HCEC 1CT (cell line): ENCODE measurements at regions not wholly inside any gene's neighbourhood (a gene's known extent, or its start where the extent isn't known, plus 50 kb on each side); places are given as distances from the start of the nearest gene placed in this dataset.
A peak's percentile ranks its signal among the peaks of the same experiment; 100 is the strongest.

Experiments used
- DNase-seq: peaks from one replicate; pipeline ENCODE4 v3.0.0-alpha.2; 2017

DNA sequence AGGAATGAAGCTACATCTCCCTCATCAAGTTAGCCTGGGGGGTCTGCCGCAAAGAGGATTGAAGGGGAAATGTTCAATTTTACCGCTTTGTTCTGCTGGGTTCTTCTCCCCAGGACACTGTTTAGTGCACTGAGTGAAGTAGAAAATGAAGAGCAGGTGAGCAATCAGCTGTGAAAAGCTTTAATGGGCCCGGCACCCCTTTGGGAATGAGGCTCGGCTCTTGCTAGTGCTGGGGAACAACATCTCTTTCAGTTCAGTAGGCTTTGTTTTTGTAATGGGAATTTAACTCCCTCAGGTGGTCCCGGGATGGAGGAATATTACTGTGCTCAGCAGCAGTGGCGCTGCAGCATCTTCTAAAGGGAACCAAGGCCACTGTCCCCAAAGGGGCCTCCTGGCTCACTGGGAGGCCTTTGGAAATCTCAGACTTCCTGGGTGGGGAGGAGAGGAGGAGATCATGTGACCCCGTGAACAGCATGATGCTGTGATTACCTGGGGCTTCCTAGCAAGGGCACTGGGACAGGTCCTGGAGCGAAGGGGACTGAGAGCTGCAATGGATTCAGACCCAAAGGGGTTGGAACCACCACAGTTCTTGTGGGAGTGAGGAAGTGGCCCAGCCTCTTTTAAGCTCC, 85.2 kb upstream of the MAX start:
- no peak for DNase-seq

DNA sequence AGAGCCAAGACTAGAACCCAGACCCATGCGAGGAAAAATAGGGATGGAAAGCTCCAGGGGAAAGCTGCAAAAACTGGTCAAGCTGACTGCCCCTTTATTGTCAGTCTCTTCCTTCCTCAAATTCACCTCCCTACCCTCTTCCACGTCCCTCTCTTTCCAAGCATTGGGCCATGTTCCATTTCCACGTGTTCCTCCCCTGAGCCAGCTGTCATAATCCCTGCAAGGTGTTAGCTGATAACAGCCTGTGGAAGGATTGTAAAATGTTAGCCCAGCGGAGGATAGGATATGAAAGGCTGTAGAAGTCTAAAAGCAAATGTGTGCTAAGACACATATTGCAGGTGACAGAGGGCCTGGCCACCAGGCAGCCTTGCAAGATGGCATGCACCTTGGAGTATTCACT, 88.0 kb upstream of the MAX start:
- DNase-seq: no peak

DNA sequence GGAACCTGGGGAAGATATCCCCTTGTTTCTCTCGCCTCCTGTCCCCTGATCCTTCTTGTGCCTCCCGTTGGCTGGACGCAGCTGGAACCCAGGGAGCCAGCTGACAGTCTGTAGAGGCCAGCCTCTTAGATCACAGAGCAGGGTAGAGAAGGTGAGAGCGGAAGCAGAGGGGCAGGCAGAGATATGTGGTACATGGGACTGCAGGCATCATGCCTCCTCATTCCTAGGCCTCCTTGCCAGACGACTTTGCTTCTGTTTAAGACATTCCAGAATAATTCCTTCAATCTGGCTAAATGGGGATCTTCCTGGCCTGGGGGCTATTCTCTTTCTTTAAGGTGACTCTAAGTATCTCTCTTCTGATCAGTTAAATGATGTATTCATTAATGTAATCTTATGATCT, 89.4 kb upstream of the MAX start:
- DNase-seq: no peak

DNA sequence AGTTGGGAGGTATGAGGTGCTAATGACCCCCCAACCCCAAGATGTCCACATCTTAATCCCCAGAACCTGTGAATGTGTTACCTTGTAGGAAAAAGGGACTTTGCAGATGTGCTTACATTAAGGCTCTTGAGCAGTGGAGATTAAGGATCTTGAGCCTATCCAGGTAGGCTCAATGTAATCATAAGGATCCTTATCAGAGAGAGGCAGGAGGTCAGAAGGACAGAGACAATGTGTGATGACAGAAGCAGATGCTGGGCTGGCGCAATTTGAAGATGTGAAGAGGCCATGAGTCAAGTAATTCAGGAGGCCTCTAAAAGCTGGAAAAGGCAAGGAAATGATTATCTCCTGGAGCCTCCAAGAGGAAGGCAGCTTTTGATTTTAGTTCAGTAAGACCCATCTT, 90.4 kb upstream of the MAX start:
- no peak for DNase-seq

DNA sequence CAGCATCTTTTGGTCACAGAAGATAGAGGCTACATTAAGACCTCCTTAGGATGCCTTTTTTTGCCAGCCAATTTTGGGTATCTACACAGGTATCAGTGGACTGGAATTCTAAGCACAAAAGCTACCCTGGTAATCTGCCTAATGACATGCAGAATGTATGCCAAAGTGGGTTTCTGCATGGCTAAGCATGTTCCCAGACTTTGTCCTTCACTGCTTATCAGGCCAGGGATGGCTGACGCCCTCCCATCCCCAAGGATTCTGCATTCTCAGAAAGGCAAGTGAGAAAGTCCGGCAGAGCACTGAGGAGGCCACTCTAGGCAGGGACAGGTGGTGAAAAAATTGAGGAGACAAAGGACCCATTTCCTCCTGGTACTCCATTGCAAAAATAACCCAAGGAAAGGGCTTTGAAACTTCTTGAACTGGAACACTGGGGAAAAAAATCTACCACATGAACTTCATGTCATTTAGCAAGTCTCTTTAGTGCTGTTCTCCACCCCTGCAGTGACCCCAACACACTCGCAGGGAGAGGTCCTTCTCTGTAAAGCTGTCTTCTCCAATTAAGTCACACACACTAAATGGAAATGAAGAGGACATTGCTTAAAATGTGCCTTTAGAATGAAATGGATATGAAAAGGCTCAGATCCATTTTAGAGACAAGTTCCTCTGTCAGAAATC, 91.7 kb upstream of the MAX start:
- no peak for DNase-seq

DNA sequence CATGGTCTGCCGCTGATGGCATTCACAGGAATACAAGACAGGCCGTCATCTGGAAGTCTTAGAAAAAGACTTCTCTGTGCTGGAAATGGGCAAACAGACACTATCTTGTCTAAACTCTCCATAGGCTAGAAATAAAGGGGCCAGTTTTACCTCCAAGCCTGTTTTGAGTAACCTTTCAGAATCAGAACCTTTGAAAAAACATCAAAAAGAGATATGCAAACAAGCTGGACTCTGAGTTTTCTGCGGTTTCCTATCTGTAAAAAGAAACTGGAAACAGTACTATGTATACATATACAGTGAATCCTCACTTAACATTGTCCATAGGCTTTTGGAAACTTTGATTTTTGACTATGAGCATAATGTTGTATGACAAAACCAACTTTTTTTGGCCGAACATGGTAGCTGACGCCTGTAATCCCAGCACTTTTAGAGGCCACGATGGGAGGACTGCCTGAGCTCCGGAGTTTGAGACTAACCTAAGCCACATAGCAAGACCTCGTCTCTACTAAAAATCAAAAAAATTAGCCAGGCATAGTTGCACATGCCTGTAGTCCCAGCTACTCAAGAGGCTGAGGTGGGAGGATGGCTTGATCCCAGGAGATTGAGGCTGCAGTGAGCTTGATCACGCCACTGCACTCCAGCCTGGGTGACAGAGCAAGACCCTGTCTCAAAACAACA, 92.9 kb upstream of the MAX start:
- no peak for DNase-seq

DNA sequence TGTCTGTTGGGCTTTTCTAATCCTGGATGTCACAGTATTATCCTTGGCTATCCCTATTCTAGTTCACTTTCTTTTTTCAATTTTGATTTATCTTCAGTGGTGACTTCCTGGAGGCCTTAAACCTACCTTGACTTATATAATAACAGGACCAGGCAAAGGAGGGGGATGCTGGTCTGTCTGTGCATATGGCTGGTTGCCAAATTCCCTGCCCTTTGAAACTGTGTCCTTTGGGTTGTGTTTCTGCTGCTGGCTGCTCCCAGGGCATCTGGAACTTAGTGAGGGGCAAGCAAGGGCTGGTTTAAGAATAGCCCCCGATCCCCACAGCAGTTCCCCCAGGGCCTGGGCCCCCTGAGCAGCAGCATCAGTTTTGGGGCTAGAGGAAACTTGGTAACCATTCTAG, 96.0 kb upstream of the MAX start:
- DNase-seq: no peak

DNA sequence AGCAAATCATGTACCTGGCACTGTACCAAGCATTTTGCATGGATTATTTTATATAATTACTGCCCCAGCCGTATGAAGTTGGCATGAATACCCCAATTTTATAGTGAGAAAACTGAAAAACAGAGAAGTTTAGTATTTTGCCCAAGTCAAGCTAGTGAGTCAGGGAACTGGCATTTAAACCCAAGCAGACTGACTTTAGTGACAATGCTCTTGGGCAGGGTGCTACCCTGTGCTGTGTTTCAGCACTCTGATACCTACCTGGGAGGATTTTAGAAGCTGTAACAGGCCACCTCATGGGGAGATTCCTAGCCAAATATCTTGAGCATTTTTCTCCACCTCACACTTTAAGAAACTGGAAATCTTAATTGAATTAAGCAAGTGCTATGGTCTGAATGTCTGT, 98.1 kb upstream of the MAX start:
- no peak for DNase-seq

DNA sequence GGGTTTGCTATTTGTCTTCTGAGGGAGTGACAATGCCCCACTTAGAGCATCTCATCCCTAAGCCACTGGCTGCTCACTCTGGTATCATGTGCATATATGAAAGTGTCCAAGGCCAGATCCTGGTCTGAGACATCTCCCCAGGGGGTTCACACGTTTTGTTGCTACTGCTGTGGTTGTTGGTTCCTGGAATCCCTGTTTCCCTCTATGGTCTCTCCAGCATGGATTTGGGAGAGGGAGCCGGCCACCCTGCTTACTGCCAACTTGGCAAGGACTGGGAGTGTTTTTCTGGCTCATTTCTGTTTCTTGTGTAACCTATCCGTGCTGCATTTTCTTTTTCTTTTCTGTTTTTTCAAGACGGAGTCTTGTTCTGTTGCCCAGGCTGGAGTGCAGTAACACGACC, 101.3 kb upstream of the MAX start:
- DNase-seq: no peak

DNA sequence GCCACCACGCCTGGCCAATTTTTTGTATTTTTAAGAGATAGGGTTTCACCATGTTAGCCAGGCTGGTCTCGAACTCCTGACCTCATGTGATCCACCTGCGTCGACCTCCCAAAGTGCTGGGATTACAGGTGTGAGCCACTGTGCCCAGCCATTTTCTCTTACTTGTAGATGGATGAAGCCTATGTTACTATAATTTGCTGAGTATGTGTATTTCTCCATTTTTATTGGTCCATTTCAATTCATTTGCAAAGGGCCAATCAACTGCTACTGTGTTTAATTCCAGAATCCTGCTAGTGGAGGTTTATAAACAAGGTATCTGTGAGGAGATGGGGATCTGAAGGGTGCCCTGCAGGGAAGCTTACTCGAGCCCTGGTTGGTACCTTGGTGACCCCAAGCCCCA, 101.7 kb upstream of the MAX start:
- DNase-seq: no peak

DNA sequence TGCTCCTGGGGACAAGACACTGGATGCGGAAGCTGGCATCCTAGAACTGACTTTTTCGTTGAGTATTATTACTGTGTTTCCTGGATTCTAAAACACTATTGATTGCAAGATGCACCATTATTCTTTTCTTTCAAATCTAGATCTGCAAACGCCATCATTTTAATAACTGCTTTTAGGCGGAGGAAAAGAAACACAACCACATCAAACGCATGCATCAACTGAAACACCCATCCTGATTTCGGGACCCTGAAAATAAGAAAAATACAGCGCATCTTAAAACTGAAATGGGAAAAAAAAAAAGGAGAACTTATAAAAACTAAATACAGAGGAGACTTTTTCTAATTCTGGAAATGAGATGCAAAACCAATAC, 103.7 kb upstream of the MAX start:
- DNase-seq: no peak

DNA sequence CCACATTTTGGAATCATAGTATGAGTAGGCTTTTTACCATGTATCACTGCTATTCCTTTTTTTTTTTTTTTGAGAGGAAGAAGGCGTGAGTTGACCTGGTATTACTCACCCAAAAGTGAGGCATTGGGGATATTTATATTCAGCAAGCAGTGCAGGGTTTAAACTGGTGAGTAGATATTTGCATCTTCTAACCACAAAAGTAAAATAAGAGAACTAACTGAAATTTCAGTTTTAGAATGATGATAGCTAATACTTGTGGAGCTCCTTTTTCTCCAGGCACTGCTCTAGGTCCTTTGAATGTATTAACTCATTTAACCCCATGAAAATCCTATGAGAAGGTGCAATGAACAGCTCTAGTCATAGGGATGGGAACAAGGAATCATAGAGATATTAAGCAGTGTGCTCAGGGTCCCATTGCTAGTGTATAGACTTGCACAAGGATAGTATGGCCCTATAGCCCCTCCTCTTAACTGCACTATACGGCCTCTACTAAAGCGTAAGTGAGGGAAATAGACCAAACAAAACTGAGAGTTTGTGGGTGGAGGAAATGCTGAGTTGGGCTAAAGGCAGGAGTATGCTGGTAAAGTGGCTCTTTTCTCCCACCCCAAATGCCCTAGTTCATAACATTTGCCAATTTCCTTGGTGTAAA, 104.3 kb upstream of the MAX start:
- DNase-seq: peak; percentile 81

DNA sequence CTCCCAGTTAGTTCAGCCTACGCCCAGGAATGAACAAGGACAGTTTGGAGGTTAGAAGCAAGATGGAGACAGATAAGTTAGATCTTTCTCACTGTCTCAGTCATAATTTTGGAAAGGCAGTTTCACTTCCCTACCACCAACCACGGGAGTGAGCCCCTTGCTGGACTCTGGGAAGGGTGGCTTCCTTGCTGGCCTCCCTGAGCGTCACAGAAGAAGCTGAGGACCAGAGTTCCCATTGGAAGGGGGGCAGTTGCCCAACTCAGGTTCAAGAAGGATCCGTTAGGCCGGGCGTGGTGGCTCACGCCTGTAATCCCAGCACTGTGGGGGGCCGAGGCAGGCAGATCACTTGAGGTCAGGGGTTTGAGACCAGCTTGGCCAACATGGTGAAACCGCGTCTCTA, 106.2 kb upstream of the MAX start:
- DNase-seq: no peak

DNA sequence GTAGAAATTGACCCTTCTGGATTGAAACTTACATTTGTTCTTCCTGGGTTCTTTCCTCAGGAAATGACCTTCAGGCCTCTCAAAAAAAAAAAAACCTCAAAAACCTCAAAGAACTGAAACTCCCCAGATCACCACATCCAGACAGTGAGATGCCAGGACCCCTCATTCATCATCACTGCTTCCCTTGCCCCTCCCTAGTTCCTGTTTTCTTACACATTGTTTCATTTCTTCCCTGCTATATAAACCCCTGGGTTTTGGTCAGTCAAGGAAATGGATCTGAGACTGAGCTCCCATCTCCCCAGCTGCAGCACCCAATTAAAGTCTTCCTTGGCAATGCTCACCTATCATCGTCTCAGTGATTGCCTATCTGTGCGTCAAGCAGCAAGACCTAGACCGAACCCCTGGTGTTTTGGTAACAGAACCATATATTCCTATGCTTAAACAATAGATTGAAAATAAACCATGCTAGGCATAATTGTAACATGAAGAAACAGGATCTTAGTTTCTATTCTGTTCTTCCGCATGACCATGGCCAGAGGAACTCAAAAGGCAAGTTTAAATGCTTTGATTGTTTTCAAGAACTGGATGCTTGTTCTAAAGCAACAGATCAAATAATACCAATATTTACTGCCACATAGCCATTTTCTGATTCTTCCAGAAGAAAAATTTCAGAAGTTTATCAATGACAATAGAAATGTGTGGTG, 108.0 kb upstream of the MAX start:
- DNase-seq: peak; percentile 70

DNA sequence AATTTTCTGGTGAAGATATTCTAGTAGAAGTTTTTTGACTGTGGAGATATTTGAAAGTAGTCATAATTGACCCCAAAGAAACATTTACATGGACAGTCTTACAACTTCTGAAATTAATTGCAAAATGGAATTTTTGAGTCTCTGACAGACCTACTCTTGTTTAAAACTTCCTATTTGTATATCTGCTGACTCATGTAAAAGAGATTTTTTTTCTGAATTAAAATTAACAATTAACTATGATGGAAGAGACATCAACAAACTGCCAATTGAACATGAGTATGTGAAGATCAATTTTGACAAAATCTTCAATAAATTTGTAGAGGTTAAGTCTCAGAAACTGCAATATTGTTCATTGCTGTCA, 108.5 kb upstream of the MAX start:
- peak; percentile 27 for DNase-seq

DNA sequence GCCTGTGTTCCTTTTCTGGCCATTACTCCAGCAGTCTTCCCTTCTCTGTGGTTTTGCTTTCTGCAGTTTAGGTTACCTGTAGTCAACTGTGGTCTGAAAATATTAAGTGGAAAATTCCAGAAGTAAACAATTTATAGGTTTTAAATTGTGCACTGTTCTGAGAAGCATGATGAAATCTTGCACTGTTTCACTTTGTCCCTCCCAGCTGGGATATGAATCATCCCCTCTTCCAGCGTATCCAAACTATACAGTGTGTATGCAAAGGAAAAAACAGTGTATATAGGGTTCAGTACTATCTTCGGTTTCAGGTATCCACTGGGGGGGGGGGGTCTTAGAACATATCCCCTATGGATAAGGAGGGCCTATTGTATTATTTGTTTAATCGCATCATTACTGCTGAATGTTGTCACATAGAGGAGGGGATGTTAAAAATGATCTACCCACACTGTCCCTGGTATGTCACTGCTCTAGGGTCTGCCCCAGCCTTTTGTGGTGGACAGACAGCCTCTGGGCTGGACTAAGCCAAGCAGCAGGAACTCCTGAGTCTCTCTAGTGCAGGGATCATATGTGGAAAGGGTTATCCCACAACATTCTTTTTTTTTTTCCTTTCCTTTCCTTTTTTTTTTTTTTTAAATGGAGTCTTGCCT, 109.1 kb upstream of the MAX start:
- DNase-seq: peak; percentile 73

DNA sequence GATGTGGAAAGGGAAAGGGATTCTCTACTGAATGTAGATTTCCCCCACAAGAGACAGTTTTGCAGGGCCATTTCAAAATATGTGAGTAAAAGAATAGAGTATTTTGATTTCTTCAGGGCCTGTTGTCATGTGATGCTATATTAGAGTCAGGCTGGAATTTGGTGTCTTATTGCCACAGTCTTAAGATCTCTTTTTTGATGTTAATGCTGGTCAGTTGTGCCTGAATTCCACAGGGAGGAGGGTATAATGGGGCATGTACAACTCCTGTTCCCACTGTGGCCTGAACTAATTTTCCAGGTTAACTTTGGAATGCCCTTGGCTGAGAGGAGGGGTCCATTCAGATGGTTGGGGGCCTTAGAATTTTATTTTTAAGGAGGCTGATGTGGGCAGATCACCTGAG, 111.0 kb upstream of the MAX start:
- no peak for DNase-seq

DNA sequence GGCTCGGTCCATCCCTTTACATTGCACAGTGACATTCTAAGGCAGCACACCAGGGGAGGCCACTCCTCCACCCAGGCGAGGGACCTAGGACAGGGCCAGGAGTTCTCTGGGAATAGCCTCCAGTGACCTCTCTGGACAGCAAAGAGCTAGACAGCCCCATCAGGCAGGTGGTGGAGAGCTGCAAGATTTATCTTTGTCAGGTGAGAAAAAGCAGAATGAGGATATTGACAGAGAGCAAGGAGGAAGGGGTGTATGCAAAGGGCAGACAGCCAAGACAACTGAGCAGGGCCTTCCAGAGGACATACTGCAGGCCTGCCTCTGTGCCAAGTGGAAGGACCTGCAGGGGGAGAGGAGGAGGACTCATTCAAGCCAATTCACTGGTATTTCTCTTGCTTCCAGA, 112.4 kb upstream of the MAX start:
- DNase-seq: no peak

DNA sequence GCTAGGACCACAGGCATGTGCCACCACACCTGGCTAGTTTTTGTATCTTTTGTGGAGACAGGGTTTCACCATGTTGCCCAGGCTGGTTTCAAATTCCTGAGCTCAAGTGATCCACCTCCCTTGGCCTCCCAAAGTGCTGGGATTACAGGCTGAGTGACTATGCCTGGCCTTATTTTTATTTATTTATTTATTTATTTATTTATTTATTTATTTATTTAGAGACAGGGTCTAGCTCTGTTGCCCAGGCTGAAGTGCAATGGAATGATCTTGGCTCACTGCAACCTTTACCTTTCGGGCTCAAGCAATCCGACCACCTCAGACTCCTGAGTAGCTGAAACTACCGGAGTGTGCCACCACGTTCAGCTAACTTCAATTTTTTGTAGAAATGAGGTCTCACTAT, 117.0 kb upstream of the MAX start:
- no peak for DNase-seq

DNA sequence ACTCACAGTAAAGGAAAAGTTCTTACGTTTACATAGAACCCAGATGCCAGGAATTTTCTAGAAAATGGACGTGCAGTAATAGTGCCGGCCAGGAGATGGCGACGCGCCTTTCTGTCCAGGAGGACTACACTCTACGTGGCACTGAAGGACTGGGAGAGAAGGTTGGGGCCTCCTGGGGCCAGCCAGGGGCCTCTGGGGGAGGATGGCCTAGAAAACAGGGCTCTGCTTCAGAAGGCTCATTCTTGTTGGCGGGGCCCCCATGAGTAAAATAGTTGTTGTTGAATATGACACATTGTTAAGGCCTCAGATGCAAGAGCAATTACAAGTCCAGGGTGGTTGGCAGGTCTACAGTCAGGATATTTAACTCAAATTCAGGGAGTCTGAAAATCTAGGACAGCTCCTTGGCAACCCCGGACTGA, 120.1 kb upstream of the MAX start:
- DNase-seq: peak; percentile 73

DNA sequence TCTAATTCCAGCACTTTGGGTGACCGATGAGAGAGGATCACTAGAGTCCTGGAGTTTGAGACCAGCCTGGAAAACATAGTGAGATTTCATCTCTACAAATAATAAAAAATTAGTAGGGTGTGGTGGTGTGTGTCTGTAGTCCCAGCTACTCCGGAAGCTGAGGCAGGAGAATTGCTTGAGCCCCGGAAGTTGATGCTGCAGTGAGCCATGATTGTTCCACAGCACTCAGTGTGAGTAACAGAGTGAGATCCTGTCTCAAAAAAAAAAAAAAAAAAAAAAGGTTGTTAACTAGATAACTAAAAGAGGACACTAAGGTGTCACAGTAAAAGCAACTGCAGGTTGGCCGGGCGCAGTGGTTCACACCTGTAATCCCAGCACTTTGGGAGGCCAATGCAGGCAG, 121.3 kb upstream of the MAX start:
- no peak for DNase-seq

DNA sequence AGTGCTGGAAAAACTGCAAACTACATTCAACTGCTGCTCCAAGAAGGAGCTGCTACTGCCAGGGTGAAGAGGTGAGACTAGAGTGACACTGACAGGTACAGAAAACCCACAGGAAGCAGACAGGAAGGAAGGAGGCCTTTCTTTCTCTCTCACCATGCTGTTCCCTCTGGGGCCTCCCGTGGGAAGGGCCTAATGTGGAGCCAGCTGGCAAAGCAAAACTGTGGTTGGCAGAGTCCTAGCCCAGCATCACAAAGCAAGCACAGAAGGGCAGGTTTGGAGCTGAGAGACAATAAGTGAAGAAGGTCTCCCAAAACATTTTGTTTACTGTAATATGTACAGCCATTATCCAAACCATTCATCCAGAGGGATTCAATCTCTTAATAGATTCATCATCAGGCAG, 122.5 kb upstream of the MAX start:
- no peak for DNase-seq
